Osteocyte (in vitro differentiated cells): ENCODE measurements at regions not wholly inside any gene's neighbourhood (a gene's known extent, or its start where the extent isn't known, plus 50 kb on each side); places are given as distances from the start of the nearest gene placed in this dataset.

Experiments used
- DNase-seq: peaks from one replicate; pipeline ENCODE4 v3.0.0; 2021; ENCODE audit warnings: mixed read lengths; ENCODE audit not compliant: unreplicated experiment; ENCODE audit errors: extremely low spot score
- H3K27ac Mint-ChIP-seq: one replicate; pipeline ENCODE4 v1.8.0; 2021; ENCODE audit warnings: mild to moderate bottlenecking, mixed read lengths; ENCODE audit not compliant: unreplicated experiment
- H3K27me3 Mint-ChIP-seq: one replicate; pipeline ENCODE4 v1.8.0; 2021; ENCODE audit warnings: mixed read lengths; ENCODE audit not compliant: unreplicated experiment
- H3K36me3 Mint-ChIP-seq: one replicate; pipeline ENCODE4 v1.8.0; 2021; ENCODE audit warnings: mixed read lengths; ENCODE audit not compliant: unreplicated experiment
- H3K4me1 Mint-ChIP-seq: one replicate; pipeline ENCODE4 v1.8.0; 2021; ENCODE audit warnings: mixed read lengths; ENCODE audit not compliant: unreplicated experiment
- H3K4me3 Mint-ChIP-seq: one replicate; pipeline ENCODE4 v1.8.0; 2021; ENCODE audit warnings: mild to moderate bottlenecking, moderate library complexity, mixed read lengths; ENCODE audit not compliant: unreplicated experiment
- H3K9me3 Mint-ChIP-seq: one replicate; pipeline ENCODE4 v1.8.0; 2021; ENCODE audit warnings: mixed read lengths; ENCODE audit not compliant: unreplicated experiment
- TF ChIP-seq, protein P1 (sequence below): fragments of 200-600 bp; sonication (generic); IDR thresholded peaks from 2 replicates; pipeline ENCODE4 v1.5.0; 2021; ENCODE audit warnings: antibody characterized with exemption, mild to moderate bottlenecking, moderate library complexity

- DNase-seq = no peak
- H3K4me3 Mint-ChIP-seq = no peak overlapping the region
Observed at GRCh38 chrX:20857746-20858145, 516.5 kb upstream of the CNKSR2 start.

GRCh38 chrX:20838477-20838876 is 535.7 kb upstream of the CNKSR2 start:
- no peaks in the 10 kb centered on the region for H3K27me3 Mint-ChIP-seq
- H3K4me3 Mint-ChIP-seq = no peak overlapping the region
- H3K36me3 Mint-ChIP-seq = no peaks in the 10 kb centered on the region
- TF ChIP-seq, protein P1, sequence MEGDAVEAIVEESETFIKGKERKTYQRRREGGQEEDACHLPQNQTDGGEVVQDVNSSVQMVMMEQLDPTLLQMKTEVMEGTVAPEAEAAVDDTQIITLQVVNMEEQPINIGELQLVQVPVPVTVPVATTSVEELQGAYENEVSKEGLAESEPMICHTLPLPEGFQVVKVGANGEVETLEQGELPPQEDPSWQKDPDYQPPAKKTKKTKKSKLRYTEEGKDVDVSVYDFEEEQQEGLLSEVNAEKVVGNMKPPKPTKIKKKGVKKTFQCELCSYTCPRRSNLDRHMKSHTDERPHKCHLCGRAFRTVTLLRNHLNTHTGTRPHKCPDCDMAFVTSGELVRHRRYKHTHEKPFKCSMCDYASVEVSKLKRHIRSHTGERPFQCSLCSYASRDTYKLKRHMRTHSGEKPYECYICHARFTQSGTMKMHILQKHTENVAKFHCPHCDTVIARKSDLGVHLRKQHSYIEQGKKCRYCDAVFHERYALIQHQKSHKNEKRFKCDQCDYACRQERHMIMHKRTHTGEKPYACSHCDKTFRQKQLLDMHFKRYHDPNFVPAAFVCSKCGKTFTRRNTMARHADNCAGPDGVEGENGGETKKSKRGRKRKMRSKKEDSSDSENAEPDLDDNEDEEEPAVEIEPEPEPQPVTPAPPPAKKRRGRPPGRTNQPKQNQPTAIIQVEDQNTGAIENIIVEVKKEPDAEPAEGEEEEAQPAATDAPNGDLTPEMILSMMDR = no peak
- no peak overlapping the region for H3K27ac Mint-ChIP-seq
- H3K9me3 Mint-ChIP-seq = peaks cover 27% of the 10 kb centered on the region
- H3K4me1 Mint-ChIP-seq = no peaks in the 10 kb centered on the region
- DNase-seq = no peak

More at GRCh38 chrX:20857746-20858145, 516.5 kb upstream of the CNKSR2 start:
- Mint-ChIP-seq H3K4me1 (no peaks in the 10 kb centered on the region), H3K27ac (no peak overlapping the region), H3K27me3 (no peaks in the 10 kb centered on the region), H3K36me3 (no peaks in the 10 kb centered on the region), H3K9me3 (peaks cover 30% of the 10 kb centered on the region)
- TF ChIP-seq, protein P1 = no peak

- Mint-ChIP-seq H3K36me3 (no peaks in the 10 kb centered on the region), H3K4me1 (no peaks in the 10 kb centered on the region), H3K27ac (no peak overlapping the region), H3K27me3 (no peaks in the 10 kb centered on the region), H3K4me3 (no peak overlapping the region), H3K9me3 (peaks cover 25% of the 10 kb centered on the region)
- DNase-seq = no peak
- TF ChIP-seq, protein P1 = no peak
Observed at GRCh38 chrX:20829665-20830491, 544.3 kb upstream of the CNKSR2 start.

- Mint-ChIP-seq H3K27ac (no peak overlapping the region), H3K36me3 (no peaks in the 10 kb centered on the region), H3K27me3 (no peaks in the 10 kb centered on the region), H3K4me3 (no peak overlapping the region), H3K9me3 (no peaks in the 10 kb centered on the region), H3K4me1 (no peaks in the 10 kb centered on the region)
- TF ChIP-seq, protein P1 = no peak
- no peak for DNase-seq
Observed at GRCh38 chrX:20825984-20826383, 548.2 kb upstream of the CNKSR2 start.

DNA sequence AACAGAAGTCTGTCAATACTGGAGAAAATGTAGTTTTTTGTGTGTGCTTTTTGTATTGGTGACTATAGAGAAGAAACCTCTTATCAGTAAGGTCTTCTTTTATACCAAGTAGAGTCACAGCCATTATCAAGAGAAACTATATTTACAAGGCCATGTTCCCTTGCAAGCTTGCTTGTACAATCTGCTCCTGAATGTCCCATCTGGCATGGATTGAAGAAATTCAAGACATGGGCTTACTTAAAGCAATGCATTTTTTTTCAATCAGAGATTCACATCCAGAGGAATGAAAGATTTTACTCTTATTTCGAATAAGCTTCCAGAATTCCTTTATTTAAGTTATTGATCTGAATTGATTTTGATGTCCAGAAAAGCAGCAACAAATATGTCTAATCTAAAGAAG is 537.3 kb upstream of the RPS6KA3 start:
- TF ChIP-seq, protein P1 = no peak
- Mint-ChIP-seq H3K9me3 (peaks cover 8% of the 10 kb centered on the region), H3K27ac (no peak overlapping the region), H3K27me3 (no peaks in the 10 kb centered on the region), H3K4me1 (no peaks in the 10 kb centered on the region), H3K4me3 (no peak overlapping the region), H3K36me3 (no peaks in the 10 kb centered on the region)
- no peak for DNase-seq
